HuH-7 (cell line): ENCODE measurements at regions not wholly inside any gene's neighbourhood (a gene's known extent, or its start where the extent isn't known, plus 50 kb on each side); places are given as distances from the start of the nearest gene placed in this dataset.
A peak's percentile ranks its signal among the peaks of the same experiment; 100 is the strongest.

Experiments used
- DNase-seq: peaks from one replicate; pipeline ENCODE4 v3.0.0; 2011; ENCODE audit warnings: low spot score

- DNase-seq, result no peak
Measured at GRCh38 chr4:153076861-153077260, 127.4 kb upstream of the TRIM2 start.

GRCh38 chr4:153079857-153080391, 124.3 kb upstream of the TRIM2 start:
- DNase-seq, result no peak

- no peak for DNase-seq
Measured at GRCh38 chr4:153081006-153081580, 123.2 kb upstream of the TRIM2 start.

DNA sequence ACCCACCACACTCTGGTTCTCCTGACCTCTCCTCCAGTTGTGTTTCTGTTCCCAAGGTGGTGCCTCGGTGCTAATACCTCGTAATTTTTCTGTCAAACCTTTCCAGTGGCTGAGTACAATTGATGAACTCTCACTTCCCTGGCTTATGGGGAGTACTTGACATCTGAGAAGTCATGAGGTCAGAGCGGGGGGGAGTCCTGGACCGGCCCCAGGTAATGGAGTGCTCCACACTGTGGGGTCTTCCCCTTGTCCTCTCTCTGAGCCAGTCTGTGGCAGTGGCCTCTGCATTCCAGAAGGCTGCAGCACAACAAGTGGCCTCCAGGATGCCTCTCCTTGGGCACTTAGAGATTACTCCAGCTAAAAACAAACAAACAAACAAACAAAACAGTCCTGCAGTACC, 122.5 kb upstream of the TRIM2 start:
- DNase-seq, result no peak

DNA sequence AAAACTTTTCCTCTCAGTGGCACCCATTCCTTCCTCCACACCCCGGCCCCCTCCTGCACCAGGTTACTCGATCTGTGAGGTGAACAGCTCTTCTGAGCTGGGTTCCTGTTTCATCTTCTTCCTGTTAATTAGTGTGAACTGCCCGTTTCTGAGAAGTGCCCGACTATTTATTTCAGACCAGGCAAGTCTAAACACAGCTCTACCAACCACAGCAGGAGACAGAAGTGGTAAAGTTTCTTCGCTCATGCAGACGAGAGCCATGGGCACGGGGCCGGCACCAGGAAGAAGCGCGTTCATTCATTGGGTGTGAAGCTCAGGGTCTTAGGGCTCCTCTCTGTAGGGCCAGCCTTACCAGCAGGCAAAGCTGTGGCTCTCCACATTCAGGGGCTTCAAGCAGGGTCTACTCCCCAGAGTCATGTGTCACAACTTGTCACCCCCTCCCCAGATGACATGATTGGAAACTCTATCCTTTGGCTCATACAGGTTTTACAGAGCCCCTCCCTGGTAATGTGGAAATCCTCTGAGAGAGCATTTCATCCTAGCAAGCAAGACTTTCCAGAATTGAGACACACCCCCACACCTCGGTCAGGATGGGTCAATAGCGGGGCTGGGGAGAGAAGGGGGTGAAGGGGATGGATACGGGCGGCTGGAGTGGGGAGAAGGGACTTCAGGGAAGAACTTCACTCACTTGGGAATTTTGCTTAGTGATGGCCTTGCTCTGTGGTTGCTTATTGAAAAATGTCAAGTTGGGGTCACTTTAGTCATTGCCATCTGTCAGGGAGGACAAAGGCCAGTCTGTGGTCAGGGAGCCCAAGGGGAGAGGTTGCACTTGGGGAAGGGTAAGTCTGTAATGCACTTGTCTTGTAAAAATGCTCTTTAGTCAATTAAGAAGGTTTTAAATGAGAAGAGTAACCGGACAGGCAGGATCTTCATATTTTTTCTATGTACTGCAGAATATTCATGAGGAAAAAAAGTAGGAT, 121.6 kb upstream of the TRIM2 start:
- DNase-seq, result no peak

- DNase-seq, result peak; percentile 65
Measured at GRCh38 chr4:153083447-153083947, 120.7 kb upstream of the TRIM2 start.

DNA sequence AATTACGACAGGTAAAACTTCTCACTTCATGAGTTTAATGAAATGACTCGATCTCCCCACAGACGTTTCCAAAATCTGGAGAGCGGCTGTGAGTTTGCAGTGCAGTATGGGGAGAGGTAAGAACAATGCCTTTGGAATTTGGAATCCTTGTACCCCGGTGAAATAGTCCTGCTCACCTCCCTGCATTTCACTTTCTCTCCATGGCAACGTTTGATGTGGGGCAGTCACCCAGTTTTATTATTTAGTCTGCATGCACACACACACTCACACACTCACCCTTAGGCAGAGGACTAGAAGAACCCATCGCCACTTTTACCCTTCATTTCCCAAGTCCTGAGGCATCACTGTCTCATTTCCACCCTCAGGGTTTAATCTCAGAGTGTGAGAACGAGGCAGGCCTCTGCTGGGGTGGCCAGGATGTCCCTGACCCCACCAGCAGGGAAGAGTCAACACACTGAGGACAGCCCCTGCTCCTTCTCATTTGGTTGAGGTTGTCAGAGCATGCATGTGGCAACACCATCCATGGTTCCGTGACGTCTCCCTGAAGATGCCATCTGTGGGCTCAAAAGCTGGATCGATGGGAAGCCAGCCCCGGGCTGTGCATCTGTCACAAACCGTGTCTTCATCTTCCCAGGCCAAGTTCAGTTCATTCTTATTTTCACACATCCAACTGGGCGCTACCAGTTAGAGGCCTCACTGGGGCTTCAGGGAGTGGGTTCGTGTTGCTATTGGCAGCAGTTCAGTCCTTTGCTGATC, 119.8 kb upstream of the TRIM2 start:
- no peak for DNase-seq

DNA sequence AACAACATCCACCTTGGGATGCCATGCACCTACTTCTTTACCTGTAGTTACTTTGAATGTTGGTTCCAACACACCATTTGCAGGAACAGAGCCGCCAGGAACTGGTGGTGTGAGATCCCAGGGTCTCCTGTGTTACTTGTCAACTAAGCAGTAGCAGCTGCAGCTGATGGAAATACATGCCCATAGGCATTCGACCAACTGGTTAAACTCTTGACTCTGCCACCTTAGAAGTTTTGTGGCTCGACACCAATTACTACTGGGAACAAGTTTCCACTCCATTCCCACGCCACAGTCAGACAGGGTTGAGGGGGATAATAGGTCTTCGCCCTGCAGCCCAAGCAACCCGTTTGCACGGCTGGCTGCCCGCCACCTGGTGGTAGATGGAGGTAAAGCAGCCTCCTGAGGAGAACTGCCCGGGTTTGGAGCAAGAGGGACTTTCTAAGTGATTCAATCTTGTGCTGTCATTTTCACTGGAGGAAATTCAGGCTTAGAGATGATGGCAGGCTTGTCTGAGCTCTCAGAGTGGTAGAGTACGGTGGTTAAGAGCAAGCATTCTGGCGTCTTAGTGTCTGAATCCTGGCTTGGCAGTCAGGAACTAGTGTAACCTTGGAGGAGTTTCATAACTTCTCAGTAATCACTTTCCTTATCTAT, 119.1 kb upstream of the TRIM2 start:
- peak; percentile 63 for DNase-seq

DNA sequence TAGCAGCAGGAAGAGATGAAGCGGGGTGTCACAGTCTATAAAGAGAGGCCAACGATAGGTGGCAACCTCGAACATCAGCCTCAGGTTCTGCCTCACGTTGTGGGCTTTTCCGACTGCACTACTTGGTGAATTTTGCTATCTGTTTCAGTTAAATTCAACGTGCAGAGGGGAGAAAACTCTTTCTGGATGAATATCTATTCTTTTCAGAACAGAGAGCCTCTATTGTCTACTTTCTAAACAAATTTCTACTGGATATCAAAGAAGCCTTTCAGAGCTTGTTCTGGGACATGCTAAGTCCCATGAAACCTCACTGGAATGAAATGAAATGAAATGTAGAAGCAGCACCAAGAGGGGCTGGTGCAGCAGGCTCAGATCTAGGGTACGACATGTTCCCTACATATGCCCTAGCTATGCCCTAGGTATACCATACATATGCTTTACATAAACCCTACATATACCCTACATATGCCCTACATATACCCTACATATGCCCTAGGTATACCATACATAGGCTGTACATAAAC, 116.5 kb upstream of the TRIM2 start:
- DNase-seq, result no peak

DNA sequence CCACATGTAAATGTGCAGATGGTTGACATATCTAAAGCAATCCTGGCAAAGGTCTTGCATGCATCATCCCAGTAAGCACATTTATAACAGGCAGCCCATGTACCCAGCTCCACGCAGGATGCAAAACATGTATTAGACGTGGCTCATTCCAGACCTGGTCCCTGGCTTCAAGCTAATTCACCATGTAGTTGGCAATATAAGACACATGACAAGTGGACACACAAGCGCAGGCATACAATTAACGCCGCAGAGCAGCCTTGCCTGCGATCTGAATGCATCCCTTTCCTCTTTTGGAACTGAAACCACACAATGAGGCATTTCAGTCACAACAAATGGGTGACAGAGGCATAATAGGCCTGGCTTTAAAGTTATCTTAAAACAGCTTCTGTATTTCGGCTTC, 114.5 kb upstream of the TRIM2 start:
- DNase-seq, result no peak

DNA sequence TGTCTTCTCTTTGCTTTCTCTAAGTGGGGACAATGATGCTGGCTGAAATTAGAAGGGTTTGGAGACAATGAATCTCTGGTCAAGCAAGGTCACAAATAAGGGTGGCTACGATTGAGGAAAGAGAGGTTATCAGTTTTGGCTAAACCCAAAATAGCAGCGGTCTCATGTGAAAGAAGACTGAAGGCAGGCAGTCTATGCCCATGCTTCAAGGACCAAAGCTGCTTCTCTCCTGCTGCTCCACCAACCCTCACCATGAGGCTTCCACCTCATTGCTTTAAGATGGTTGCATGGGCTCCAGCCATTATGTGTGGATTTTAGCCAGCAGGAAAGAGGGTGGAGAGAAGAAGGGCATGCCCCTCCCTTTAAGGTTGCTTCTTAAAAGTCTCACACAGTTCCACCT, 114.1 kb upstream of the TRIM2 start:
- DNase-seq, result no peak

DNA sequence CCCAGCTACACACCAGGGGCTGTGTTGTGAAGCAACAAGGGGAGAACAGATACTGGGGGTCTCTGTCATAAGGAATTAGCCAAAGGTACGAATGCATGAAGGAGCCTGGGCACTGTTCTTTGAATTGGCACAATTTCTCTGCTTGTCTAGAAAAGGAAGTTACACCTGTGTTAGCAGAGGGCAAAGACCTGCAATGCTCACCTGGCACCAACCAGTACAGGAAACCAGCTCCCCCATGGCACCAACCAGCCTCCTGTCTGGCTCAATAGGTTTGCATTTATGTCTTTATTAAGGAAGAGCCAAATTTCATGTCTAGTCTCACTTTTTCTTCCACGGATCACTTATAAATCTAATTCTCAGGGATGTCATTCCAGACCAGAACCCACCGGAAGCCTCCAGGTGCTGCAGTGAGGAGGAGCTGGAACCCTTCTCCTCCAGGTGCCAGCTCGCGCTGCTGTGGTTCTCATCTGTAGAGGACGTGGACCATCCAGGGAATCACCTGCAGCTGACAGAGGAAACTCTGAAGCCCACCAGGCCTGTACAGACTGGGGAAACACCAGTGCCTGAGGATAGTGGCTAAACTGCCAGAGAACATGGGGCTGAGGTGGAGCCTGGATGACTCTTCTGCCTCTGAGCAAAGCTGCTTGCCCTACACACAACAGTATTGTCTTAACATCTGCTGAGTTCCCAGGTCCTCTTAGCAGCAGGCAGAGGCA, 113.4 kb upstream of the TRIM2 start:
- DNase-seq, result no peak

GRCh38 chr4:153093396-153093795, 110.8 kb upstream of the TRIM2 start:
- DNase-seq, result no peak

DNA sequence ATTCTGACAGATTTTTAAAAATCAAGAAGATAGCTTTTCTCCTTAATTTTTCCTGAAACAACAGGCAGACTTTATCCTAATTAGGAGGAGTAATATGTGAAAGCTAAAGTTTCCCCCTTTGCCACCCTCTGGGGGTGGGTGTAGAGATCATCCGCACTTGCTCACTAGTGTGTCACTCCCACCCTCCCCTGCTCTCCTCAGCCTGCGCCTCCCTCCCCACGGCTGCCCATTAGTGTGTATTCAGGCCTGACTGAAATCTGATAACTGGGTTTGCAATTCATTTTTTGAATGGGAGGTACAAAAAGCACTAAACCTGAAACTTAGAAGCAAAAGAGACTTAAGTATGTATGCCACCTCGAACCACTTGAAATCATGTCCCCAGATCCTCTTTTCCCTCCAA, 110.4 kb upstream of the TRIM2 start:
- DNase-seq, result no peak

DNA sequence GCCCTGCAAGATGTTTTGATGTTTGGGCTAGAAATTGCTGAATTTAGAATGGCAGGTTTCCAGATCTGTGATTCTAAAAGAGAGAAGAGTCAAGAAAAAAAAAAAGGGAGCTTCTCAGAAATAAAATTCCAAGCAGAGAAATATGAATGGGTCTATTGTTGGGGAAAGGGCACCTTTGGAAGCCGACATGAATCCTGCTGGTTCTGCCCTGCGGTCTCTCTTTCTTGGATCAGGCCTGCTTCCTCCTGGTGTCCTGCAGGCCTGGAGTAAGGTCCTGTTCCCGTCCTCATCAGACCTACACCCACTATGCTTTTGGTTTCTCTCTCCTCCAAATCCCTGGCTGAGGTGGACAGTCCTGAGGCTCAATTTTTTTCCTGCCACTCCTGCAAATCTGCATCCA, 109.8 kb upstream of the TRIM2 start:
- no peak for DNase-seq

DNA sequence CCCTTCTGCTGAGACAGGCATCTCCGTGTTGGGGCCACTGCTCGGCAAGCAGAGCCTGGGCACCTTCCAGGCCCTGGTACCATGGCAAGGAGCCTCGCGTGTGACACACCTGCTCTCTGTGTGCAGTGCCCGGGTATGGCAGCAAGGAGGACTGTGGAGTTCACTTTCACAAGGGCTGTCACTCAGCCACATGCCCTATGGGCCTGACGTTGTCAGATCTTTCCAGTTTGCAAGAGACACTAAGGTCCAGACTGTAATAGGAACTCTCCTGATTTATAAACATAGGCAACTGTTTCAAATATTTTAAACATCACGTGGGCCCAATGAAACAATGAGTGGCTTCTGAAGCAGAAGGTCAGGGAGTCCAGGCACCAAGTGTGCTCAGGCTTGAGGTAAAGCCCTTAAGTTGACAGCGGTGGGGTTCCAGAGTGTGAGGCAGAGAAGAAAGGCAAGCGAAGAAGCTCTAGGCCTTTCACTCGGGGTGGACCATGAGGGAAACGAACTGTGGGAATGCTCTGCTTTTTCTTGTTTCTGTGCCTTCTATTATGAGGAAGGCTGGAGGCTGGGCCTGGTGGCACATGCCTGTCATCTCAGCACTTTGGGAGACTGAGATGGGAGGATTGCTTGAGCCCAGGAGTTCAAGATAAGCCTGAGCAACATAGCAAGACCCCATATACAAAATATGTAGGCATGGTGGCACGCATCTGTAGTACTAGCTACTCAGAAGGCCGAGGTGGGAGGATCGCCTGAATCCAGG, 108.6 kb upstream of the TRIM2 start:
- DNase-seq, result no peak

DNA sequence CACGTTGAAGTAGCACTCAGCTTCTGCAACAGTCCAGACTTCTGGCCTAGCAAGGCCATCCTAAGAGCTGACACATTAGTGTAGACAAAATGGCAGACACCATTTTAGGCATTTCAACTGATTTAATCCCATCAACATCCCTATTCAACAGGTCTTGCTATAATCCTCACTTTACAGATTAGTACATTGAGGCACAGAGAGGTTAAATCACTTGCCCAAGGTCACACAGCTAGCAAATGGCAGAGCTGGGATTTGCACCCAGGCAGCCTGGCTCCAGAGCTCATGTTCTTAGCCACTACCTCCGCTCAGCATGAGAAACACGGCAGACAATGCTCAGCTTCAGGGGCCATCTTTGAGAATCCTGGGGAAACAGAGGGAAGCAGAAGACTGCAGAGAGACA, 107.9 kb upstream of the TRIM2 start:
- DNase-seq, result no peak

DNA sequence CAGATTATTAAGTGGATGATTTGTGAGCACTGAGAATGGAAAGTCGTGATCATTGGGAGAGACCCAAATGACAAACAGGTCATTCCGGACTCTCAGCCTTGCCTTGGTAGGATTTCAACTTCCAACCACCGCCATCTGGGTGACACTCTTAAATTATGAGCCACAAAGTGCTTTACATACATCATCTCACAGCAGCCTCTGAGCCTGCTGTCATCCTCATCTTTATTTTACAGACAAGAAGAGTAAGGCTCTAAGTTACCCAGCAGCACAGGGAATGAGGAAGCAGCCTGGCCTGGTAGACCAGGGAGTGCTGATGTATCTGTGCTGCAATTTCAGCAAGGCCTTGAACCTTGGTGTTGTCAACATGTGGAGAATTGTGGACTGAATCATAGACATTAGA, 105.8 kb upstream of the TRIM2 start:
- no peak for DNase-seq

DNA sequence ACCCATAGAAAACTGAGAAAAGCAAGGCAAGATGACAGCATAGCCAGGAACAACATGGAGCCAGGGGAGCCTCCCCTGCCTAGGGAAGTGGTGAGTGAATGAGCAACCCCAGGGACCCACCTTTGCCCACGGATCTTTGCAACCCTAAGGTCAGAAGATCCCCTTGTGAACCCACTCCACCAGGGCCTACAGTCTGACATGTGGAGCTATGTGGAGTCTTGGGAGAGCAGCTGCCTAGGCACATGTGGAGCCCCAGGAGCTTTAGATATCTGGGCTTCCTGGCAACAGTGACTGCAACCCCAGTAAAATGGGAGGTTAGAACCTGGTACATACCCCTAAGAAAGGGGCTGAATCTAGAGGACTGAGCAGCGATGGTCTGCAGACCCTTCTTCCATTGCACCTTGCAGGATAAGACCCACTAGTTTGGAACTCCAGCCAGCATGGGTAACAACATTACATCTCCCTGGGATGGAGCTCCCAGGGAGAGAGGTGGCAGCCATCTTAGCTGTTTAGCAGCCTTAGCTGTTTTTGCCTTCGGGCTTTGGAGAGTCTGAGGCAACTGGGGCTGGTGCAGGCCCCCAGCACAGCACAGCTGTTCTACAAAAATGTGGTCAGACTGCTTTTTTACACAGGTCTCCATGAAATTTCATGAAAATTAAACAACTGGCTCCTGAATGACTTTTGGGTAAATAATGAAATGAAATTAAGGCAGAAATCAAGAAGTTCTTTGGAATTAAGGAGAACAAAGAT, 104.7 kb upstream of the TRIM2 start:
- DNase-seq, result no peak
